Adrenal gland (tissue), 9 donors: ENCODE measurements at regions not wholly inside any gene's neighbourhood (a gene's known extent, or its start where the extent isn't known, plus 50 kb on each side); places are given as distances from the start of the nearest gene placed in this dataset.

Experiments
- DNase-seq, 7 donors: peaks; one replicate each; pipeline ENCODE4 v3.0.0-alpha.2; 2019 to 2020
- H3K27ac ChIP-seq, 5 donors: fragments of 200-600 bp; sonication (generic) in 4 of 5; 1 replicate in 3 of 5; 2 replicates in 2 of 5; pipeline versions ENCODE4 v1.5.1 to v1.8.0; 2016 to 2020; ENCODE audit warnings: mild to moderate bottlenecking in 1 of 5
- H3K27me3 ChIP-seq: fragments of 200-600 bp; 2 replicates; pipeline ENCODE4 v1.8.0; 2021
- H3K36me3 ChIP-seq, 2 donors: fragments of 200-600 bp; replicated peaks in 1 of 2; 1 replicate in 1 of 2; 2 replicates in 1 of 2; pipeline versions ENCODE4 v1.5.1 to v1.8.0; 2018 to 2022
- H3K4me1 ChIP-seq, 2 donors: fragments of 200-600 bp; replicated peaks in 1 of 2; 1 replicate in 1 of 2; 2 replicates in 1 of 2; pipeline versions ENCODE4 v1.5.1 to v1.8.0; 2018 to 2021
- H3K4me3 ChIP-seq, 4 donors: fragments of 200-600 bp; sonication (generic) in 3 of 4; one replicate each; pipeline ENCODE4 v1.5.1; 2016 to 2018
- H3K9me3 ChIP-seq, 3 donors: fragments of 200-600 bp; sonication (generic) in 1 of 3; replicated peaks in 1 of 3; 1 replicate in 2 of 3; 2 replicates in 1 of 3; pipeline versions ENCODE4 v1.5.1 to v1.8.0; 2016 to 2021
- POLR2A ChIP-seq, 2 donors: fragments of 450-650 bp; IDR thresholded peaks; one replicate each; pipeline ENCODE4 v1.6.1; 2017; ENCODE audit warnings: antibody characterized with exemption in 2 of 2, mild to moderate bottlenecking in 2 of 2, moderate library complexity in 1 of 2
- WGBS, 4 donors: extraction: QIAGEN DNeasy Blood & Tissue Kit in 2 of 4; methylation state at CpG; one replicate each; pipeline versions ENCODE4 v1.1.5 to v1.1.7; 2013 to 2017; 5-methylcytosine and 5-hydroxymethylcytosine counted together
- intact Hi-C, 2 donors: fragments of 100-400 bp; cut with DNase I; formaldehyde crosslinking; loops; one replicate each; pipeline versions ENCODE4 v1.14.1 to v1.15.0; 2022 to 2023
- TF ChIP-seq, protein P1 (sequence below), 6 experiments: fragments of 450-650 bp in 4 of 6; fragments of 200-600 bp in 2 of 6; sonication (generic) in 1 of 6; IDR thresholded peaks; 1 replicate in 5 of 6; 2 replicates in 1 of 6; pipeline versions ENCODE4 v1.5.1 to v1.8.0; 2016 to 2021; ENCODE audit warnings: antibody characterized with exemption in 6 of 6, mild to moderate bottlenecking in 2 of 6, moderate library complexity in 1 of 6
- donor health status: healthy with polysubstance abuse.
- donor health status: Bipolar disorder and iron deficiency.
- donor health status: DM: yes; HTN: yes; CAD: no.
- donor health status: DM: no; HTN: no; CAD: no.
- donor health status: DM: no; HTN: no; CAD: no.

DNA sequence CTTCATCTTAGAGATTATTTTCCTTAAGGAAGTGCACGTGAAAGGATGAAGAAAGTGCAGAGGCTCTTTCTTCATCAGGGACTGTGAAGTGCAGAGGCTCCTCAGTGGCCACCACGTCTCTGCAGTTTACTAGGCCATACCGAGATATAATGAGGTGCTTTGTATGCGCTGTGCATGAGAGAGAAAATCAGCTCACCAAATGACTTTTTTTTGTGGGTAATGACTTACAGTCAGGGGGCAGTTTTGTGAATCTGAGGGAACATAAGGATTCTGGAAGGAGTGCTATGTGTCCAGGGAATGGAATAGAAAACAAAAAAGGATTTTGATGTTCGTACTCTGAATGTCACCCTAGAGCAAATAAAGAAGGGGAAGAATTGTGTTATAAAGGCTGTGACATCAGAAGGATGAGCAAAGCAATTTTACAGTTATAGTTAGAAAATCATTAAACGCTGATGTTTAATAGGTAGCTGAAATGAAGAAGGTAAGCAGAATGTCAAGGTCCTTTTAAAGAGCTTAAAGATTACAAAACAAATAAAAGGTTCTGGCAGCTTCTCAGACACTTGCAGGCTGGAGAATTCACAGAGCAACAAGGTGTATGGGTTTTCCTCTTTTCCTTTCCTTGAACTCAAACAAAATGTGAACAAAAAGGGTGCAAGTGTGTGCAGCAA lies 247.5 kb upstream of the NOVA1 start:
- TF ChIP-seq POLR2A (IDR thresholded peaks at IDR 0.05): no peak
- TF ChIP-seq, protein P1, sequence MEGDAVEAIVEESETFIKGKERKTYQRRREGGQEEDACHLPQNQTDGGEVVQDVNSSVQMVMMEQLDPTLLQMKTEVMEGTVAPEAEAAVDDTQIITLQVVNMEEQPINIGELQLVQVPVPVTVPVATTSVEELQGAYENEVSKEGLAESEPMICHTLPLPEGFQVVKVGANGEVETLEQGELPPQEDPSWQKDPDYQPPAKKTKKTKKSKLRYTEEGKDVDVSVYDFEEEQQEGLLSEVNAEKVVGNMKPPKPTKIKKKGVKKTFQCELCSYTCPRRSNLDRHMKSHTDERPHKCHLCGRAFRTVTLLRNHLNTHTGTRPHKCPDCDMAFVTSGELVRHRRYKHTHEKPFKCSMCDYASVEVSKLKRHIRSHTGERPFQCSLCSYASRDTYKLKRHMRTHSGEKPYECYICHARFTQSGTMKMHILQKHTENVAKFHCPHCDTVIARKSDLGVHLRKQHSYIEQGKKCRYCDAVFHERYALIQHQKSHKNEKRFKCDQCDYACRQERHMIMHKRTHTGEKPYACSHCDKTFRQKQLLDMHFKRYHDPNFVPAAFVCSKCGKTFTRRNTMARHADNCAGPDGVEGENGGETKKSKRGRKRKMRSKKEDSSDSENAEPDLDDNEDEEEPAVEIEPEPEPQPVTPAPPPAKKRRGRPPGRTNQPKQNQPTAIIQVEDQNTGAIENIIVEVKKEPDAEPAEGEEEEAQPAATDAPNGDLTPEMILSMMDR (IDR thresholded peaks at IDR 0.05): no peak
- intact Hi-C loops: no loop called here
- H3K27ac ChIP-seq: no peak overlapping the region

GRCh38 chr14:26846388-26846787 lies 248.6 kb upstream of the NOVA1 start:
- peaks cover 0 to 7% of the 10 kb centered on the region in 2 donors for H3K4me1 ChIP-seq
- intact Hi-C loops: no loop called here
- H3K9me3 ChIP-seq: no peaks in the 10 kb centered on the region
- H3K36me3 ChIP-seq: no peaks in the 10 kb centered on the region
- TF ChIP-seq, protein P1 (IDR thresholded peaks at IDR 0.05): no peak
- TF ChIP-seq POLR2A (IDR thresholded peaks at IDR 0.05): no peak
- 11 to 26% (median 16%) methylated on average over 2 of the region's 2 CpGs for WGBS, 4 donors
- H3K4me3 ChIP-seq: no peak overlapping the region
- no peak for DNase-seq
- no peaks in the 10 kb centered on the region for H3K27me3 ChIP-seq
- H3K27ac ChIP-seq: no peak overlapping the region

More for the DNA sequence above, 247.5 kb upstream of the NOVA1 start:
- Histone ChIP-seq H3K36me3 (no peaks in the 10 kb centered on the region), H3K4me3 (no peak overlapping the region), H3K9me3 (no peaks in the 10 kb centered on the region), H3K4me1 (peaks cover 0 to 12% of the 10 kb centered on the region in 2 donors), H3K27me3 (no peaks in the 10 kb centered on the region)
- WGBS, 4 donors: 58 to 75% (median 71%) methylated on average over 6 of the region's 6 CpGs
- DNase-seq: no peak

GRCh38 chr14:26849514-26849913 lies 251.7 kb upstream of the NOVA1 start:
- no peak for TF ChIP-seq POLR2A (IDR thresholded peaks at IDR 0.05)
- TF ChIP-seq, protein P1 (IDR thresholded peaks at IDR 0.05): no peak
- 60 to 74% (median 64%) methylated on average over 4 of the region's 4 CpGs for WGBS, 4 donors
- DNase-seq: no peak
- Histone ChIP-seq H3K9me3 (no peaks in the 10 kb centered on the region), H3K4me3 (no peak overlapping the region), H3K36me3 (no peaks in the 10 kb centered on the region), H3K4me1 (no peaks in the 10 kb centered on the region), H3K27me3 (no peaks in the 10 kb centered on the region), H3K27ac (no peak overlapping the region)
- intact Hi-C loops: no loop called here

DNA sequence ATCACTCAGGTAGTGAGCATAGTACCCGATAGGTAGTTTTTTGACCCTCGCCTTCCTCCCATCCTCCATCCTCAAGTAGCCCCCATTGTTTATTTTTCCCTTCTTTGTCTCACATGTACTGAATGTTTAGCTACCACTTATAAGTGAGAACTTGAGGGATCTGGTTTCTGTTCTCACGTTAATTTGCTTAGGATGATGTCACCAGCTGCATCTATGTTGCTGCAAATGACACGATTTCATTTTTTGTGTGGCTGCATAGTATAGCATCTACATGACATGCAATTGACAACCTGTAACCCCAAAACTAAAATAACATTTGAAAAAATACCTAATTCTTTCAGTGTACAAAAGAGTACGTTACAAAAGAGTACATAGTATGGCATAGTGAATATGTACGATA lies 254.0 kb upstream of the NOVA1 start:
- DNase-seq: no peak
- TF ChIP-seq, protein P1 (IDR thresholded peaks at IDR 0.05): no peak
- no peak for TF ChIP-seq POLR2A (IDR thresholded peaks at IDR 0.05)
- 83 to 89% (median 88%) methylated on average over 6 of the region's 6 CpGs for WGBS, 4 donors
- H3K36me3 ChIP-seq: no peaks in the 10 kb centered on the region
- no peak overlapping the region for H3K4me3 ChIP-seq
- H3K9me3 ChIP-seq: no peaks in the 10 kb centered on the region
- H3K27me3 ChIP-seq: no peaks in the 10 kb centered on the region
- H3K4me1 ChIP-seq: no peaks in the 10 kb centered on the region
- H3K27ac ChIP-seq: no peak overlapping the region
- intact Hi-C loops: no loop called here
